ENCODE measurements at regions not wholly inside any gene's neighbourhood (a gene's known extent, or its start where the extent isn't known, plus 50 kb on each side); places are given as distances from the start of the nearest gene placed in this dataset.

- no peaks in the 10 kb centered on the region for H3K36me3 ChIP-seq (ENCODE audit: control insufficient read depth in 2 of 3, insufficient read depth in 3 of 3, low read length in 3 of 3)
- H3K4me3 ChIP-seq (ENCODE audit: low read length in 3 of 3), result no peak overlapping the region
- no peaks in the 10 kb centered on the region for H3K4me1 ChIP-seq (ENCODE audit: control insufficient read depth in 2 of 3, insufficient read depth in 2 of 3, low read depth in 1 of 3, low read length in 3 of 3)
- H3K27ac ChIP-seq (ENCODE audit: low read depth in 2 of 2, low read length in 2 of 2), result no peak overlapping the region
- intact Hi-C loops (cut with DNase I), result no loop called here
- H3K27me3 ChIP-seq (ENCODE audit: control insufficient read depth, insufficient read depth, low read length), result no peaks in the 10 kb centered on the region
- no peaks in the 10 kb centered on the region for H3K9me3 ChIP-seq (ENCODE audit: control insufficient read depth in 2 of 3, insufficient read depth in 1 of 3, low read length in 3 of 3)
- FAIRE-seq (no peak), DNase-seq (no peak)
- no peak for TF ChIP-seq CTCF (IDR thresholded peaks at IDR 0.05; ENCODE audit: borderline replicate concordance, extremely low read depth, insufficient read depth)
- H3K9ac ChIP-seq (ENCODE audit: low read length in 3 of 3), result no peak overlapping the region
Observed at GRCh38 chr7:115549910-115550309, 480.7 kb downstream of the TFEC start.

GRCh38 chr7:115548756-115549155 is 481.8 kb downstream of the TFEC start:
- DNase-seq, result no peak
- Histone ChIP-seq H3K27me3 (ENCODE audit: control insufficient read depth, insufficient read depth, low read length) (no peaks in the 10 kb centered on the region), H3K27ac (ENCODE audit: low read depth in 2 of 2, low read length in 2 of 2) (no peak overlapping the region), H3K4me3 (ENCODE audit: low read length in 3 of 3) (no peak overlapping the region), H3K36me3 (ENCODE audit: control insufficient read depth in 2 of 3, insufficient read depth in 3 of 3, low read length in 3 of 3) (no peaks in the 10 kb centered on the region), H3K9me3 (ENCODE audit: control insufficient read depth in 2 of 3, insufficient read depth in 1 of 3, low read length in 3 of 3) (no peaks in the 10 kb centered on the region), H3K4me1 (ENCODE audit: control insufficient read depth in 2 of 3, insufficient read depth in 2 of 3, low read depth in 1 of 3, low read length in 3 of 3) (no peaks in the 10 kb centered on the region), H3K9ac (ENCODE audit: low read length in 3 of 3) (no peak overlapping the region)
- TF ChIP-seq CTCF (IDR thresholded peaks at IDR 0.05; ENCODE audit: borderline replicate concordance, extremely low read depth, insufficient read depth), result no peak
- no peak for FAIRE-seq
- intact Hi-C loops (cut with DNase I), result no loop called here

GRCh38 chr7:115546790-115547189 is 483.8 kb downstream of the TFEC start:
- FAIRE-seq, result no peak
- no peak for DNase-seq
- TF ChIP-seq CTCF (IDR thresholded peaks at IDR 0.05; ENCODE audit: borderline replicate concordance, extremely low read depth, insufficient read depth), result no peak
- intact Hi-C loops (cut with DNase I), result no loop called here
- H3K9me3 ChIP-seq (ENCODE audit: control insufficient read depth in 2 of 3, insufficient read depth in 1 of 3, low read length in 3 of 3), result no peaks in the 10 kb centered on the region
- no peaks in the 10 kb centered on the region for H3K36me3 ChIP-seq (ENCODE audit: control insufficient read depth in 2 of 3, insufficient read depth in 3 of 3, low read length in 3 of 3)
- no peak overlapping the region for H3K9ac ChIP-seq (ENCODE audit: low read length in 3 of 3)
- no peak overlapping the region for H3K4me3 ChIP-seq (ENCODE audit: low read length in 3 of 3)
- no peaks in the 10 kb centered on the region for H3K4me1 ChIP-seq (ENCODE audit: control insufficient read depth in 2 of 3, insufficient read depth in 2 of 3, low read depth in 1 of 3, low read length in 3 of 3)
- no peaks in the 10 kb centered on the region for H3K27me3 ChIP-seq (ENCODE audit: control insufficient read depth, insufficient read depth, low read length)
- no peak overlapping the region for H3K27ac ChIP-seq (ENCODE audit: low read depth in 2 of 2, low read length in 2 of 2)

GRCh38 chr7:115533785-115534184 is 496.8 kb downstream of the TFEC start:
- no peak for TF ChIP-seq CTCF (IDR thresholded peaks at IDR 0.05; ENCODE audit: borderline replicate concordance, extremely low read depth, insufficient read depth)
- DNase-seq, result no peak
- Histone ChIP-seq H3K36me3 (ENCODE audit: control insufficient read depth in 2 of 3, insufficient read depth in 3 of 3, low read length in 3 of 3) (no peaks in the 10 kb centered on the region), H3K27me3 (ENCODE audit: control insufficient read depth, insufficient read depth, low read length) (no peaks in the 10 kb centered on the region), H3K4me3 (ENCODE audit: low read length in 3 of 3) (no peak overlapping the region), H3K27ac (ENCODE audit: low read depth in 2 of 2, low read length in 2 of 2) (no peak overlapping the region), H3K4me1 (ENCODE audit: control insufficient read depth in 2 of 3, insufficient read depth in 2 of 3, low read depth in 1 of 3, low read length in 3 of 3) (no peaks in the 10 kb centered on the region), H3K9ac (ENCODE audit: low read length in 3 of 3) (no peak overlapping the region), H3K9me3 (ENCODE audit: control insufficient read depth in 2 of 3, insufficient read depth in 1 of 3, low read length in 3 of 3) (no peaks in the 10 kb centered on the region)
- FAIRE-seq, result no peak
- intact Hi-C loops (cut with DNase I), result no loop called here
